HG02852 (cell line): ENCODE measurements at regions not wholly inside any gene's neighbourhood (a gene's known extent, or its start where the extent isn't known, plus 50 kb on each side); places are given as distances from the start of the nearest gene placed in this dataset.

Source experiments
- ATAC-seq: cut with Tn5 transposase; IDR thresholded peaks from one replicate; pipeline ENCODE4 v1.9.1; 2021; ENCODE audit warnings: mild to moderate bottlenecking, moderate library complexity; ENCODE audit not compliant: unreplicated experiment

DNA sequence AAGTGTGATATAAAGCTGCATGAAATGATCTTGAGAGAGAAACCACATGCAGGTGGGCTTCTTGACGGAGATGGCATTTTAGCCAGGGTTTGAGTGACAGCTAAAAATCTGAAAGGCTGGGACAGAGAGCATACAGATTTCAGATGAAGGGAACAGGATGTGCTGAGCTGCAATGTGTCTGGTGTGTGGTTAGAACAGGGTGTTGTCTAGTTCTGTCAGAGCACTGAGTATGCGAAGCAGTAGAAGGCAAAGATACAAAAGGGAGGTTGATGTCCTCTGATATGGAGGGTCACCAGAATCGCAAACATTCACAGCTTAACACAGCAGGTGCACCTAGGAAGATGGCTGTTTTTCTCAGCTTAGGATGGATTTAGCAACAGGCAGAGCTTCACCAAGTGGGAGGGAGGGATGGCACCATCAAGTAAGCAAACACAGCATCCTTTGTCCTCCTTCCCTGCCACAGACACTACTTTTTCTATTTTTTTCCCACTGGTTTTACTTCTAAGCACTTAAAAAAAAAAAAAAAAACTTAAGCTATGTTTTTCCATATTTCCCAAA, 182.5 kb downstream of the TMX3 start:
- ATAC-seq = no peak

DNA sequence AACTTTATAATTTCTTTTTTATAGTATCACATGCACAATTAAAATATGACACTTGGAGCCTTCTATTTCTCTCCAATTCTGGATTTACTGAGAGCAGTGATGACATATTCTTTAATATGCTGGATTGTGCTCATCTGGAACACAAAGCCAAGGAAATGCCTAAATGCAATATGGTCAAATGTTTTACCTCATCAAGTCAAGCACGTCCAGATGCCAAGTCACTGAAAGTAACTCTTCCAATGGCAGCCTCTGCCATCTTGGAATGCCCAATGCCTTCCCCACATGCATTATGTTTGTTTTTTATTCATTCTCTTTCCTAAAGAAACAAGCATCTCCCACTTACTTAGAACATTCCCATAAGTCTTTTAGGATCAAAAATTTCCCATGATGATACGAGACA, 189.8 kb downstream of the TMX3 start:
- no peak for ATAC-seq

DNA sequence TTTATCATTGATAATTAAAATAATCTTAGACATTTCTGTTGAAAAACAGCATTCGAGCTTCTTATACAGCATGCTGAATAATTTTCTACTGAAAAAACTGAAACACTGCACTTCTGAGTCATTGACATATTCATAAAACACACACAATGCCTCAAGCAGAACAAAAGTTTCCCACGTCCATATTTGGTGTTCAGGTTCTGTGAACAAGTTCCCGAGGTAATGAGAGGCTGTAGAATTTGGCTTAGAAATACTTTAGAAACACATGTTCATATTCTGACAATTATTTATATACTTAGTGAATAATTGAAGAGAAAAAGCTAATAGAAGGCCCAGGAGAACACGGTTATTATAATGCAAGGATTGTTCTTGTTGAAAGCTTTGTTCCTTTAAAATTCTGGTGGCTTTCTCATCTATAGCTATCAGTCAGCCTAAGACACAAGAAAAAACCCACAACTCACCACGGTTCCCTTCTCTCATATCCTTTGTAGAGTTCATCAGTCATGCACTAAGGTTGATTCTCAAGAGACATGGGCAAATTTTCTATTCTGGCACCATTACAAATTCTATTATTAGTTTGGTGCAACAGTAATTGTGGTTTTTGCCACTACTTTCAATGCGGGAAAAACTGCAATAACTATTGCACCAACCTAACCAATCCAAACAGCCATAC, 194.4 kb downstream of the TMX3 start:
- ATAC-seq = no peak

DNA sequence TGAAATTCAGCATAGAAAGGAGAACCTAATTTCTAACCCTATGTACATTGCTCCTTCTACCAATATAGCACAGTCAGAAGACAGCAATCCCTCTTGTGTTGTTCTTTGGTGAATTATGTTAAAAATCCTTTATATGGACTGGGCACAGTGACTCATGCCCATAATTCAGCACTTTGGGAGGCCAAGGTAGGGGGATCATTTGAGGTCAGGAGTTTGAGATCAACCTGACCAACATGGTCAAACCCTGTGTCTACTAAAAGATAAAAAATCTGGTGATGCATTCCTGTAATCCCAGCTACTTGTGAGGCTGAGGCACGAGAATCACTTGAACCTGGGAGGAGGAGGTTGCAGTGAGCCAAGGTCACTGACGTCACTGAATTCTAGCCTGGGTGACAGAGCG, 195.6 kb downstream of the TMX3 start:
- ATAC-seq = no peak

DNA sequence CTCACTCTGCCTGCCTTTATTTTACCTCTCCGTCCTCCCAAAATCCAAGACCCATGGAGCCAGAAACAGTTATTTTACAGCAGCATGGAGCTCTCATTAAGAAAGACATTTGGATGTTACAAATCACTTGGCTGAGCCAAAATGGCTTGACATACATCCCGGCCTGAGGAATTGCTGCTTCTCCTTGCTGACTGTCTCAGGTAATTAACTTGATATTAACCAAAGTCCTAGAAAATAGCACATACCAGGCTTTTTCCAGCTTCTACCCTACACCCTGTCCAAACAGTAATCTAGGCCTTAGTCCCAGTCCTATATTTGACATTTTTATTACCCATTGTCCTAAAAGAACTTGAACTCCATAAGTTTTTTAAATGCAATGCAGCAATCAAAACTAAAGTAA, 205.0 kb downstream of the TMX3 start:
- ATAC-seq = no peak

DNA sequence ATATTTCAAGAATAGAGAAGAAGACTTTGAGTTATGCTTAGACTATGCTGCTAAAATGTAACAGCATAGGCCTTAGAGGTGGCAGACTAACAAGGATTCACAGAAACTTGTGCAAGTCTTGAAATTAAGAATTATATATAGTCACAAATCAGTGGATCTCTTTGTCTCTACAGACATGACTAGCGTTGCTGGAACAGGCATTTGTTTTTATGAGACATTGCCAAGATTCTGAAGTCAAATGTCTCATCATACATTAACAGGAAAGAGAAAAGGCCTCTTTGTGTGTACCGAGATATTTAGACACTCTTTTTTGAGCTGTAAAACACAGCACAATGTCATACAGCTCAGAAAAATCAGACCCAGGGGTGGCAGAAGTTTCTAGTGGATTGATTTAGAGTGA, 207.1 kb downstream of the TMX3 start:
- no peak for ATAC-seq

DNA sequence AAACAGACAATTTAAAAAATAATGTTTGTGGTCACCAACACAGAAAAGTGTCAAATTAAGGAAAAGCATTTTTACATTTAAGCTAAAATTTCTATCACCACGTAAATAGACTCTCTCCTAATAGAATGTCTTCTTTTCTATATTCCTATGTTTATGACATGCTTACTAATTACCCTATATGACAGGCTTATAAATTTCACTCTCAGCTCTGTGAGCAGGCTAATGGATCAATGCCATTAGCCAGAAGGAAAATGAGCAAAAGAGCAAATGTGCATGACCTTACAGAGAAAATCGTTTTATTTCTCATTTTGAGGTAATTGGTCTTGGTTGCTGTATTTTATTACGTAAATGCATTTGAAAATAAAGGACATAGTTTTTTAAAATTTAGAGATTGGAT, 209.7 kb downstream of the TMX3 start:
- ATAC-seq = no peak

DNA sequence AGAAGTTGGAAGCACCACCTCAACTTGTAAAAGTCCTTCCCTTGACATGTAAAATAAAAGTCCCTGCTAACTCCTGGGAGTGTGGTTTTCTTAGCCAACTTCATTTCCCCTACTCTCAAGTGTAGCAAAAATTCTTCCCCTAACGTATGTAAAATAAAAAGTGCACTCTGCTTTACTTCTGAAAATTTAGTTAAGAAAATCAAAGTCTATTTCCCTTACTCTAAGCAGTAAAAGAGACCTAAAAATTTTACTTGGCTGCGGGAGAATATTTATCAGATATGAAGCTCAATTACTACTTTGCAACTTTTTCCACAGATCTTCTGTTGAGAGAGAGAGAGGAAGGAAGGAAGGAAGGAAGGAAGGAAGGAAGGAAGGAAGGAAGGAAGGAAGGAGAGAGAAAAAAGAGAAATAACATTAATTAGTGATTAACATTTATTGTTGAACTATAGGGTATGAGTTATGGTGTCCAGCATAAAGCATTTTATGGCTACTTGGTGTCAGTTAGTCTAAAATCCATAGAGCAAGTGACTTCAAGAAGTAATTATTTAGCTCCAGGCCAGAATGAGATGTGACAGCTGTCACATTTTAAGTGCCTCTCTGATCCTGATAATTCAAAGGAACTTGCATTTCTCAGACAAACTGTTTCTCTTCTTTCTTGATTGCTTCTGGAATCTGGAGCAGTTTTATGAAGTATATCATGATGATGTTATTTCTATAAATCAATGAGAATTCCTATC, 210.3 kb downstream of the TMX3 start:
- ATAC-seq = no peak

DNA sequence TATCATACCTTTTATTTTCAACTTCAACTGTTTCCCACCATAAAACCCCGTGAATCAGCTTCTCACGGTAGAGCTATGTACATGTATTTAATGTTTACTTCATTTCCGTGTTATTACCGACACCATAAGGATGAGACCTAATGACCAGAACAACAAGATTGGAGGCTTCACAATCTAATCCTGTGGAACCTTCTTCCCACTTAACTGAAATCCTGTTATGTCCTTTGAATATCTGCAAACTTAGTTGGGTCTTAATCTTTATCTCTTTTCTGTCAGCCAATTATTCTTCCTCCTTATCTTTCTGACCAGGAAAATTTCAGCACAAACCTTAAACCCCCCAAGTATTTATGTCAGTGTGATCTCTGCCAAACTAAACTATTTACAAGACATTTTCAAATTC, 214.4 kb downstream of the TMX3 start:
- no peak for ATAC-seq

DNA sequence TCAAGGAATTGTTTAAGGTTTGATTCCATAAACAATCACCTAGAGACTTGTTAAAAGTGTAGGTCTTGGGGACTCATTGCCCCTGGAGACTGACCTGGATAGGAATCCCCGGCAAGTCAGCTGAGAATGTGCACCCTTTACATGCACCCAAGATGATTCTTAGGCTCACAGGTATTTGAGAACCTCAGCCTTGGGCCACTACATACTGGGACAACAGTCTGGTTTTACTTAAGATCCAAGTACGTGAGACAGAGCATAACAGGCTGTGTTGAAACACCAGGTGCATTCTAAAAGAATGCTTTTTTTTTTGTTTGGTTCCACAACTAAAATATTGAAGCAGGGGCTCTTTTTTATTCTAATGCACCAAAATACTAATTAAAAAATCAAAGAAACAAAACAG, 215.8 kb downstream of the TMX3 start:
- no peak for ATAC-seq

DNA sequence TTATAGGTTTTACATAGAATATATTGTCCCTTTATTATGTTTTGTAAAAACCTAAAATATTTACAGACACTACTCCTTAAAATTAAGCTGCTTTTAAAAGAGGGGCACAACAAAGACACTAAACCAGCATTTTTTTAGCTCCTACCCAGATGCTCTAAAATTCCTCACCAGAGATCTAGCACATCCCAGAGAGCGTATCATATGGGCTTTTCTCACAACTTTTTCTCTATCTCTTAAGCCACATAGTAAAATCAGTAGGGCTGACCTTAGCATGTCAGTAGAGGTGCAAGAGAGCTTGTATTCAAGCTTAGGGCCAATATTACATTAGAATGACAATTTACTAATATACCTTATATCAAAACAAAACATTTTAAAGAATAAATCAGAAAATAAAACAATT, 216.3 kb downstream of the TMX3 start:
- no peak for ATAC-seq

DNA sequence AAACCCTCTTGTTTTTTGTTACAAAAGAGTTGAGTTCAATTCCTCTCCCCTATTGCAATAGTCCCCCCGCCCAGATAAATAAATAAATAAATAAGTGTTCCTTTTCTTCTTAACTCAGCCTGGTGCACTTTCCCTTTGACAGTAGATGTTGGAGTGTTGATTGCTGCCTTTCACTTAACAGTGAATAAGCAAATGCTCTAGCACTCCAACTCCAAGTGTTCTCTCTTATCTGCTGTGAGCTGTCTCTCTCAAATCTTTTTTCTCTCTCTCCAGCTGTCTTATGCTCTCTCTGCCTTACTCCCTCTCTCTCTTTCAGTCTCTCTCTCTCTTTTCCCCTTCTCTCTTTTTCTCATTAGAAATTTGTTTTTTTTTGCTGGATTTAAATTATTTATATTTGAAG, 216.7 kb downstream of the TMX3 start:
- ATAC-seq = no peak

DNA sequence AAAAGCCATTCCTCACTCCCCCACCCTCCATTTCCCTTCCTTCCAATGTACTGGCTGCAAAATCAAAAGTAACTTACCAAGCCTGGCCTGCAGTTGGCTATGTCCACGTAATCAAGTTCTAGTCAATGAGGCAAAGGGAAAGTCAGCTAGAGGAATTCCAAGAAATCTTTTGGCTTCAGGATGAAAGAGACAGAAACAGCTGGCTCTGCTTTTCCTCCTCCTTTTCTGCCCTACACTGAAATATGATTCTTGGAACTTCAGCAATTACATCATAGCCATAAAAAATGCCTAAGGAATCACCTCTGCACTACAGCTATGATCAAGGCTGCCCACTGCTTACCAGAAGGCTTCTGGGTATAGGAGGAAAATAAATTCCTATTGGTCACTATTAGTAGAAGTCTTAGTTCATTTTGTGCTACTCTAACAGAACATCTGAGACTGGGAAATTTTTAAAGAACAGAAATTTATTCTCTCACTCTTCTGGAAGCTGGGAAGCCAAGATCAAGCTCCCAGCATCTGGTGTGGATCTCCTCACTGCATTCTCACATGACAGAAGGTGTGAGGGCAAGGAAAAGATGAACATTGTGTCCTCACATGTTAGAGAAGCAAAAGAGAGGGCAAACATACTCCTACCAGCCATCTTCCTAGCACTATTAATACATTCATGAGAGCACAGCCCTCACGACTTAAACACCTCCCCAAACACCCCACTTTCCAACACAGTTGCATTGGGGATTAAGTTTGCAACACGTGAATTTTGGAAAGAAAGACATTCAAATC, 219.9 kb downstream of the TMX3 start:
- ATAC-seq = no peak

DNA sequence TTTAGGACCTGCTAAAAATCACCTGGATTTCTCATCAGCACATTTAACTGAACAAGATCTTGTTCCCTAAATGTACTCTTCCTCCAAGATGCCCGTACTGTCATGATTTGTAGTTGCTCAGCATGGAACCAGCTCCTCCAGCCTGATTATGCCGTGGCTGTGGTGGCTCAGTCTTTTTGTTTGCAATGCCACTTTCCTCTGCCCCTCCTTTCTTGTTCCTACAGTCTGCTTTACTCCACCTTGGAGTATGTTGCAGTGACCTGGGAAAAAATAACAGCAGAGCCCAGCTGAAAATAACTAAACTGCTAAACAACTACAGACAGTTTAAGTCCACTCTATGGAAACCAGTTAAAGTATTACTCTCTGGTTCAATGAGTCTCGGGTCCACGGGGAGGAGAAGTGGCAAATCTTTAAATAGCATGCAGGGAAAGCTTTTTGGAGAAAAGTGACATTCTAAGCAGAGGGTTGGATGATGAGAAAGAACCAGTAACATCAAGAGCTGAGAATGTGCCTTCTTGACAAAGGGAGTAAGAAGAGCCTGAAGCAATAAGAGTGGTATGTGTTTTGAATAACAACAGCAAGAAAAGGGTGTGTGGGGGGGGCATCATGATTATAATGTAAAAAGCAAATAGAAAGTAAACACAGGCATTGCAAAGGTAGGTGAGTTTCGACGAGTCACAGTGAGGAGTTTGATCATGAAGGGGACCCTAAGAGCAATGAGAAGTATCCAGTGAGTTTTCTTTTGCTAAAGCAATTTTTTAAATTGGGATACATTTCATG, 225.7 kb downstream of the TMX3 start:
- ATAC-seq = no peak

DNA sequence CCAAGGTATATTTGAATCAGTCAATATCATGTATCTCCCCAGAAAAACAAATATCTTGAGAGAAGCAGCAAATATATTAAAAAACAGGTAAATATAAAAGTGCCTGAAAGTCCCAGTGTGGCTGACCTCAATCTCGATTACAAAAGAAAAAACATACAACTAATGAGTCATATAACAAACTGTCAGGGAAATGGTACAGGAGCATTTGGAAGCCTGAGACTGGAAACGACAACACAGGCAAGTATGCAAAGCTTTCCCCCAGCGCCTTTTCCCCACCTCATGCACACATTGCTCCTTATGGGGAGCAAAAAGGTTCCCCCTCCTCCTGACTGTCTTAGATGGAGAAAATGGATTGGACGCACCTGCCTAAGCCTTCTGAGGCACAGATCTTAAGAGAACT, 230.7 kb downstream of the TMX3 start:
- ATAC-seq = no peak

DNA sequence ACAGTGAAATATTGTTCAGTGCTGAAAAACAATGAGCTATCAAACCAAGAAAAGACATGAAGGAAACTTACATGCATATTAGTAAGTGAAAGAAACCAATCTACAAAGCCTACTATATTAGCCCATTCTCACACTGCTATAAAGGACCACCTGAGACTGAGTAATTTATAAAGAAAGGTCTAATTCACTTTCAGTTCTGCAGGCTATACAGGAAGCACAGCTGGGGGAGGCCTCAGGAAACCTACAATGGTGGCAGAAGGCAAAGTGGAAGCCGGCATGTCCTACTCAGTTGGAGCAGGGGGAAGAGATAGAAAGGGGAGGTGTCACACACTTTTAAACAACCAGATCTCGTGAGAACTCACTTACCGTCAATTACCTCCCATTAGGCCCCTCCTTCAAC, 232.1 kb downstream of the TMX3 start:
- ATAC-seq = peak; percentile 59

DNA sequence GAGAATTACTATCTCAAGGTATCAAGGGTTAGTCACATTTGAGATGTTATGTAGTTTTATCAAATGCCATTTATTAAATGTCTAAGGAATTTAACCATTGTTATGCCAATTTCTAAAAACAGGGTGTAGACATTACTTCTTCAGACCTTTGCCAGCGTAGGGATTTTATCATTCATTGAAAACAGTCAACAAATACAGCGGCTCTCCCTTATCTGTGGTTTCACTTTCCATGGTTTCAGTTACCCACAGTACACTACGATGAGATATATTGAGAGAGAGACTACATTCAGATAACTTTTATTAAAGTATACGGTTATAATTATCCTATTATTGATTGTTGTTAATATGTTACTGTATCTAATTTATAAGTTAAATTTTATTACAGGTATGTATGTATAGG, 234.7 kb downstream of the TMX3 start:
- ATAC-seq = no peak

DNA sequence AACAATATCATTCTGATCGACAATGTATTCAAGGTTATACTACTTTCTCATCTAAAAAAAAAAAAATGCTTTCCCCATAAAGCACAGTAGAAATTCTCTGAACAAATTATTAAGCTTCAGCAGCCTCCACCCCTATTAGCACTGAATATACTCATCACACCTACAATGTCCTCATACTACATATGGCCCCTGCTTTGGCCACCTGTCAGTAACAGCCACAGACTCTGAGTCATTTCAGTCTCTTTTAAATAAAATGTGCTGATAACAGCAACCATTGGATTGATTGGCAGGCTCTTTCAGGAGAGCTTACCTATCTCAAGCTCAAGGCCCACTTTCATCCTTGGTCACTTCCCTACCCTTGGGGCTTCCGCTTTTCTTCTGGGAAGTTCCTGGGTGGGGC, 236.7 kb downstream of the TMX3 start:
- no peak for ATAC-seq

DNA sequence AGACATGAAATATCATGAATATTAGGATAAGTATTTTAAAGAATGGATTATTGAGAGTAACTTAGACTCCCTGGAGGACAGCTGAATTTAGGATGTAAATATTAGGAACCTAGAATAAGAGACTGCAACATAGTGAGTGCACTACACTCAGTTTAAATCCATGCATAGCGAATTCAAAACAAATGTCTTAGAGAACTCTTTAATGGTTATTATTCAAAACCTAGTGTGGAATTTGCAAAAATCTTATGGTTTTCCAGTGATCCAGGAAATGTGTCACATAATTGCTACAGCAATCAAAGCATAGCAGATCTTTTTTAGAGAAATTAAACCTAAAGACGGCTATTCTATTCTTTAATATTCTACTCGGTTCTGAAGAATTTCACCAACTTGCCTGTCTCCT, 239.0 kb downstream of the TMX3 start:
- no peak for ATAC-seq

DNA sequence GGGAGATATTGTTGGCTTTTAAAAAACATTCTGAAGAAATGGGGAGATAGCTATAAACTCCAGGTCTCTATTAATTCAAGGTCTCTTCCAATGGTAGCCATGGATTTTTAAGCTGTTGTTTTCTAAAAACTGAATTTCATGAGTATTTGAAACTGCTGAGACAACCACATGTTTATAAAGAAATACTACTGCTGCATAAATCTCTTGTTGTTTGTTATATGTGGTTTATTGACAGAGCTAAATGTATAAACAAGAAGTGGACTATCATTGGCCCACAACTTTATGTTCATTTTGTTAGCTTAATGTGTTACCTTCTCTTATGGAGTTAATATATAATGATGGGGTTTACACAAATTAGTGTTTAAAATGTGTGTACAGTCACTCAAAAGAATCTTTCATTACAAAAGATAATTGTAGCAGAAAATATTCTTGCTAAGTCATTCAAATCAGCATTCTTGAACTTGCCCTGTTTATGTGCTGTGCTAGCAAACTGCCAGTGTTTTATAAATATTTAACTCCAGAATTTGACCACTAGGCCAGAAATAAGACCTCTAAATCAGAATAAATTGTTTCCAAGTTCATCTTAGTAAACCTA, 242.1 kb downstream of the TMX3 start:
- ATAC-seq = no peak
